BJ (cell line): ENCODE measurements at regions not wholly inside any gene's neighbourhood (a gene's known extent, or its start where the extent isn't known, plus 50 kb on each side); places are given as distances from the start of the nearest gene placed in this dataset. TPM values are rescaled to one million over a fixed set of nuclear protein-coding genes. Genes with fewer than 3 reads are reported as not detected.

Source experiments
- CTCF ChIA-PET: fragments of 350-600 bp; formaldehyde crosslinking; extraction: SDS; loops from one replicate; lab custom pipeline; 2021; ENCODE audit warnings: antibody characterized with exemption, inconsistent platforms; lab: Yijun Ruan, JAX
- POLR2A ChIA-PET: fragments of 300-600 bp; sonication (Branson Sonifier 250); formaldehyde crosslinking; extraction: SDS; loops from one replicate; lab custom pipeline; 2021; ENCODE audit warnings: antibody characterized with exemption; lab: Charles Lee
- DNase-seq: peaks from one replicate; pipeline ENCODE4 v3.0.0-alpha.2; 2011; ENCODE audit warnings: low read depth
- H3K27me3 ChIP-seq: 2 replicates; pipeline ENCODE4 v1.6.0; 2011; ENCODE audit warnings: low read length; ENCODE audit not compliant: control insufficient read depth, insufficient read depth
- H3K36me3 ChIP-seq: 2 replicates; pipeline ENCODE4 v1.5.1; 2011; ENCODE audit warnings: low read length; ENCODE audit not compliant: control insufficient read depth, insufficient read depth
- H3K4me3 ChIP-seq: 2 replicates; pipeline ENCODE4 v1.5.1; 2011; ENCODE audit warnings: low read depth, mild to moderate bottlenecking, control low read depth, low read length
- small RNA-seq: library from RNA; depleted of rRNA; stranded (forward); fragments of <200 nt; gene quantifications from one replicate; pipeline ENCODE3, GENCODE V24; 2012; ENCODE audit warnings: low replicate concordance, low read depth; ENCODE audit not compliant: insufficient read length
- TF ChIP-seq, protein P1 (sequence below): IDR thresholded peaks from 2 replicates; pipeline ENCODE4 v1.5.1; 2011; ENCODE audit warnings: low read depth, mild to moderate bottlenecking, control low read depth, inconsistent platforms, low read length, moderate library complexity; ENCODE audit not compliant: insufficient read depth

DNA sequence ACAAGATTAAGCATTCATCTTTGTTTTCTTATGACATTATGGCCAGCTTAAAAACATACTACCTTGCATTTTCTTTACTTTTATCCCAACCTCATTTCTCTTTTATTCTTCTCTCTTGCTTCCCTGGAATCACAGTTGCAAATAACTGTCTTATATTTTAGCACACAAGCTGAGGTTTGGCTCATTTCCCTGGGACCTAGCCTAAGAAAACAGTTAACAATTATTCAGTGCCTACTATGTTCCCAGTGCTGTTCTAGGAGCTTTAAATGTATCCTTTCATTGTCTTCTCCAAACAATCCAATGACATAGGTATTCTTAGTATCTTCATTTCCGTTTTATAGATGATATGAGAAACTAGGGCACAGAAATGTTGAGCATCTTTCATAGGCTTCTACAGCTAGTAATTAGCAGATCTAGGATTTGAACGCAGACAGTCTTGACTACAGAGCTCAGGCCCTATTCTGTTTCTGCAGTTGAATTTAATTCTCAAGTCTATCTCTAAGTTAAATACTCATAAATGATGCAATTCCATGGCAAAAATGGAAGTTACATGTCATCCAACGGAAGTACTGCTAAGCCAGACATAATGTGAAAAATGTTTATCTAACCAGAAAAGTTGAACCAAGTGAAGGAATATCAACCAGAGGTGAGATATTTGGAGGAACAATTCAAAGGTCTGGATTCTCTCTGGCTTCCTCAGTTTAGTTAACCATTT lies 52.3 kb upstream of the MTAP start:
- Histone ChIP-seq H3K4me3 (no peak overlapping the region), H3K27me3 (no peaks in the 10 kb centered on the region), H3K36me3 (no peaks in the 10 kb centered on the region)
- no peak for DNase-seq
- CTCF ChIA-PET: interaction anchor here (1.1 to 2.9 kb wide), 3 partner anchors 9 to 20 kb away, joined by 4 to 7 read pairs (median 6); no protein-coding TSS in a partner anchor
- TF ChIP-seq, protein P1, sequence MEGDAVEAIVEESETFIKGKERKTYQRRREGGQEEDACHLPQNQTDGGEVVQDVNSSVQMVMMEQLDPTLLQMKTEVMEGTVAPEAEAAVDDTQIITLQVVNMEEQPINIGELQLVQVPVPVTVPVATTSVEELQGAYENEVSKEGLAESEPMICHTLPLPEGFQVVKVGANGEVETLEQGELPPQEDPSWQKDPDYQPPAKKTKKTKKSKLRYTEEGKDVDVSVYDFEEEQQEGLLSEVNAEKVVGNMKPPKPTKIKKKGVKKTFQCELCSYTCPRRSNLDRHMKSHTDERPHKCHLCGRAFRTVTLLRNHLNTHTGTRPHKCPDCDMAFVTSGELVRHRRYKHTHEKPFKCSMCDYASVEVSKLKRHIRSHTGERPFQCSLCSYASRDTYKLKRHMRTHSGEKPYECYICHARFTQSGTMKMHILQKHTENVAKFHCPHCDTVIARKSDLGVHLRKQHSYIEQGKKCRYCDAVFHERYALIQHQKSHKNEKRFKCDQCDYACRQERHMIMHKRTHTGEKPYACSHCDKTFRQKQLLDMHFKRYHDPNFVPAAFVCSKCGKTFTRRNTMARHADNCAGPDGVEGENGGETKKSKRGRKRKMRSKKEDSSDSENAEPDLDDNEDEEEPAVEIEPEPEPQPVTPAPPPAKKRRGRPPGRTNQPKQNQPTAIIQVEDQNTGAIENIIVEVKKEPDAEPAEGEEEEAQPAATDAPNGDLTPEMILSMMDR: no peak
- POLR2A ChIA-PET: no interaction called here

GRCh38 chr9:21751998-21752397 lies 50.4 kb upstream of the MTAP start:
- ChIA-PET CTCF (interaction anchor here (2.9 kb wide), 1 partner anchor 19 kb away, joined by 7 read pairs; no protein-coding TSS in a partner anchor), POLR2A (no interaction called here)
- DNase-seq: no peak
- no peaks in the 10 kb centered on the region for H3K27me3 ChIP-seq
- TF ChIP-seq, protein P1: no peak
- no peak overlapping the region for H3K4me3 ChIP-seq
- no peaks in the 10 kb centered on the region for H3K36me3 ChIP-seq

Small RNA genes lying in the stretch of these regions (small RNA-seq; reads per million reads assigned to genes)
- gene RN7SL151P: not detected
